ENCODE measurements at regions not wholly inside any gene's neighbourhood (a gene's known extent, or its start where the extent isn't known, plus 50 kb on each side); places are given as distances from the start of the nearest gene placed in this dataset.
"Not testable (repeated sequence)": the region's sequence is repeated elsewhere in the genome, so short reads cannot be mapped to it uniquely, and the experiment has no call there.

- DNase-seq (ENCODE audit: low read depth, low spot score): no peak
These were observed 419.3 kb upstream of the ACVR2A start for GRCh38 chr2:147425437-147426029.

- DNase-seq (ENCODE audit: low read depth, low spot score): no peak
These were observed 420.1 kb upstream of the ACVR2A start for GRCh38 chr2:147424766-147425165.

DNA sequence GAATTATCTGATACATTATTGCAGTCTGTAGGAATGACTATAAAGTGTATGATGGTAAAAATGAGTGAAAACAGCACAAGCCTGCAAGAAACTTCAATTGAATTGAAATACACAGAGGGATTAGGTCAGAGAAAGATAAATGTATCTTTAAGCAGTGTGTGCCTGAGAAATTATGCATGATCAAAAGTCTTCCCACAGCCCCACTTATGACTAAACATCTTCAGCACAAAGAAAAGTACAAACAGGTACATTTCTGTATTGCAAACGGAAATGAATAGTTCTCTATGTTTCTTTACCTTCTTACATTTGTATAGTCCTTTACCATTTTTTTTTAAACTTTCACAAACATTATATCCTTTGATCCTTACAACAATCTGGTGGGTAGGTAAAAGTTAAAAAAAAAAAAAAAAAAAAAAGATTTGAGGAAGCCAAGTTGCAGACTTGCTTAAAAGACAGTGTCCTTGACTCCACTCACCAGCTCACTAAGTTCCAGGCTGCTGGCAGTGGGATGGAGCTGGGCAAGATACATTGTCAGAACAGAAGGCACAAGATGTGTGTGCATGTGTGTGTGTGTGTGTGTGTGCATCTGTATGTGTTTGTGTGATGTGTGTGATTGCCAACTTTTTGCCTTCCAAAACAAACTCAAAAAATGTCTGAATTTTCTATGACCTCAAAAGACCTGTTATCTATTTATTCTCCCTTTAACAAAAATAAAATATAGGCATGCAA, 423.7 kb upstream of the ACVR2A start:
- no peak for DNase-seq (ENCODE audit: low read depth, low spot score)

- DNase-seq (ENCODE audit: low read depth, low spot score): no peak
These were observed 424.3 kb upstream of the ACVR2A start for GRCh38 chr2:147420517-147420916.

DNA sequence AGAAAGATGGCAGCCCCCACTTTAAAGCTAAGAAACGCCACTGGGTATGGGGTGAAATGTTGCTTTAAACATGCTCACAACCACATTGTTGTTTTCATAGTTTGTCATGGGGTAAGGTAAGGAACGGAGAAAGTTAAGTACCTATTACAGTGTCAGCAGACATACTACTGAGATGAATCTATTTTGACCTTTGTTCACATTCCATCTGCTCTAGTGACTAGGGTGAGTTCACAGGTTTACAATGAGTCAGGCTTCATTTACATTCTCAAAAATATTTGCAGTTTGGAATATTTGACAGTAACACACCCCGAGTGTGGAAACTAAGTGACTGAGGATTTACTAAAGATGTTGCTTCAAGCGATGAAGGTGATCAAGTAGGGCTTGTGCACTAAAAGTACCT, 428.7 kb upstream of the ACVR2A start:
- no peak for DNase-seq (ENCODE audit: low read depth, low spot score)

- DNase-seq (ENCODE audit: low read depth, low spot score): not testable (repeated sequence)
These were observed 430.2 kb upstream of the ACVR2A start for GRCh38 chr2:147414656-147415055.

DNA sequence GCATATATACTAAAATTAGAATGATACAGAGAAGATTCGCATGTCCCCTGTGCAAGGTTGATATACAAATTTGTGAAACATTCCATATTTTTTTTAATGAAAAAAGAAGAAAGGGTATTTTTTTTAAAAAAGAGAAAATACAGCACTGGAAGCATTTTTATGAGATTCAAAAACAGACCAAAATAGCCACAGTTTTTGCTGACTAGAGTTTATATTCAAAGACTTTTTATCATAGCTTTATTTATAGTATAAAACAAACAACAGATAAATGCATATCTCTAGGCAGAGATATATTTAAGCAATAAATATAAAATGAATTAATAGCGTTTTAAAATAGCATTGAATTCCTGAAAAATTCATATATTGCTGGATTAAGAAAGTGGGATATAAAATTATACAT, 436.5 kb upstream of the ACVR2A start:
- DNase-seq (ENCODE audit: low read depth, low spot score): no peak

GRCh38 chr2:147405651-147406050, 439.2 kb upstream of the ACVR2A start:
- no peak for DNase-seq (ENCODE audit: low read depth, low spot score)

DNA sequence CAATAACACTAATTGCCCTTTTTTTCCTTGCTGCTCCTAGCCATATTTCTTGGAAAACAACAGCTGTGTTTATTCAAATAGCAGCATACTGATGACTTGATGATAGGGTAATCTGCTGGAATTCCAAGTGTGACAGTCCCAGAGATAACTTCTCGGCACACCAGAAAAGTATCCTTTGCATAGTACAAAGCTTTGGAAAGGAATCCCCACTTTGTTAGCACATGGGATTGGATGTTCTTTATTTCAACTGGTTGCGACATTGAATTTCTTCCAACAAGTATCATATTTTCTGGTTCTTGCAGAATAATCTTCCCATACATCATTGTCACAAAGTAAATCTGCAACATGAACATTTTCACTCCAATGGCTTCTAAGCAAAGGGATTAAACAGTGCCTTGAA, 445.8 kb upstream of the ACVR2A start:
- DNase-seq (ENCODE audit: low read depth, low spot score): no peak

- no peak for DNase-seq (ENCODE audit: low read depth, low spot score)
These were observed 446.5 kb upstream of the ACVR2A start for GRCh38 chr2:147398301-147398700.

DNA sequence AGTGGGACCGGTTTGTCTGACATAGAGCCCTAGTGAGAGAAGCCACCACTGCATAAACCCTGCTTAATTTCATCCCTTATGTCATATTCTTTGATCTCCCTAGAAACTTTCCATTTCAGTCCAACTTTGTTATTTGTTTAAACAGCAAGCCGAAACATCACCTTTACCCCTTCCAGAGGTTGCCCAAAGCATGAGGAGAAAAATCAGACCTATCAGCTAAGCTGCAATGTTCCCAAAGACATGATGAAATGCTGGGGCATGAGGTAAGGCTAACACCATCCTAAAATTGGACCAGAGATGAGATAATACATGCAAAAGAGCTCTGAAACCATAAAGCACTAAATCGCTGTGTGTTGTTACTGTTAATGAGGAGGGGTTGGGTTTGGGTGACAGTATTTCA, 447.9 kb upstream of the ACVR2A start:
- no peak for DNase-seq (ENCODE audit: low read depth, low spot score)

- no peak for DNase-seq (ENCODE audit: low read depth, low spot score)
These were observed 450.5 kb upstream of the ACVR2A start for GRCh38 chr2:147394179-147394790.

DNA sequence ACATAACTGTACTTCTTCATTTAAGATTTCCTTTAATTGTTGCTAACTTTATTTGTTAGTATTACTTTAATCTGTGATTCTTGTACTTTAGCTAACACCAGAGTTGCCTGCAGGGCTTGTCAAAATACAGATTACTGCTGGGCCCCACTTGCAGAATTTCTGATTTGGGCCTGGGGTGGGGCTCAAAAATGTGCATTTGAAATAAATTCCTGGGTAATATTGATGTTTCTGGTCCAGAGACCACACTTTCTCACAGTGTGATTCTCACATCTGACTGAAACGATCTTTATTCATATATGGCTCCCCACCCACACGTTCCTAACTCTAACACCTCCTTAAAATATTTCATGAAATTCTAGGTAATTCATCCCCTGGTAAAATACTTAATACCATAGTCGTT, 452.6 kb upstream of the ACVR2A start:
- no peak for DNase-seq (ENCODE audit: low read depth, low spot score)

DNA sequence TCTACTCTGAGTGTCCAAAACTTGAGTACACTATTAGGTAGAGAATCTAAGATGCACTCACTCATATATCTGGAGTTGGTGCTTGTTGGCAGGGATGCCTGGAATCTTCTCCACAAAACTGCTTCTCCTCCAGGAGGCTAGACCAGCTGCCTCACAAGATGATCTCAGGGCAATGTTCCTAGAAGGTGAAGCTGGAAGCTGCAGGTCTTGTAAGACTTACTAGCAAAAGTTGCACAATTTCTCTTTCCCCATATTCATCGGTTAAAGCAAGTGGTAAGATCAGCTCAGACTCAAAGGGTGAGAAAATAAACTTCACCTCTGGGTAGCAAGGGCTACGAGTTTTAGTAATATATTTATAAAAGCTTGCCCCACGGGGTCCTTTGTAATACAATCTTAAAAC, 454.4 kb upstream of the ACVR2A start:
- no peak for DNase-seq (ENCODE audit: low read depth, low spot score)

GRCh38 chr2:147389218-147389617, 455.6 kb upstream of the ACVR2A start:
- no peak for DNase-seq (ENCODE audit: low read depth, low spot score)

- DNase-seq (ENCODE audit: low read depth, low spot score): no peak
These were observed 456.6 kb upstream of the ACVR2A start for GRCh38 chr2:147388217-147388616.

DNA sequence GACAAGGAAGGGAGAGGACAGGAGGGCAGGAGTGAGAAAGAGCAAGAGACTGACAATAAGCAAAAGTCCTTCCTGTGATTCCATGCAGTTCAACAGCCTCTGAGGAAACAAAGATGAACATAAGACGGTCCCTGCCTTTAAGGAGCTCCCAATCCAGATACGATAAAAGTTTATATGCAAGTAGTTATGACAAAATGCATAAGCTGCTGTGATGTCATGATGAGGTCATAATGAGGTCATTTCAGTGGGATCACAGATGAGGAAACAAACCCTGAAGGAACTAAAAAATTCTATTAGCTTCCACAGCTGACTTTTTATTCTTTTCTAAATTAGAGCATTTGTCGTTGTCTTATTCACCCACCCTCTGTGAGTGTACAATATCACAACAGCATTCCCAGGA, 458.5 kb upstream of the ACVR2A start:
- DNase-seq (ENCODE audit: low read depth, low spot score): no peak

DNA sequence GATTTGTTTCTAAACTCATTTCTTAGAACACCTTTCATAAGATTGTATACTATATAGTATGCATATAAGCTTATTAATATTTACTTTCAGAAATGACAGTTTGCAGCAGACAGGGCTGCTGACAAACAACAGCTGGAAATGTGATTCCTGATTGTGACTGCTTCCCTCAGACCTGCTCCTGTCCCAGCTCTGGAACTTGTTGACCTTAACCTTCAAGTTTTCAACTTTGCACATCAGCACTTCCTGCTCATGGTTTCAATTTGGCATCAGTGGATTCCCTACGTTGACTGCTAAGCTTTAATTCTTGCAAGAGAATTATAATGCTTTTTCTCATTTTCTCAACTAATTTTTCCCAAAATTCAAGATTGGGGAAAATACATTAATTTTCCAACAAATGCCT, 459.2 kb upstream of the ACVR2A start:
- no peak for DNase-seq (ENCODE audit: low read depth, low spot score)

GRCh38 chr2:147384659-147385058, 460.2 kb upstream of the ACVR2A start:
- DNase-seq (ENCODE audit: low read depth, low spot score): no peak

DNA sequence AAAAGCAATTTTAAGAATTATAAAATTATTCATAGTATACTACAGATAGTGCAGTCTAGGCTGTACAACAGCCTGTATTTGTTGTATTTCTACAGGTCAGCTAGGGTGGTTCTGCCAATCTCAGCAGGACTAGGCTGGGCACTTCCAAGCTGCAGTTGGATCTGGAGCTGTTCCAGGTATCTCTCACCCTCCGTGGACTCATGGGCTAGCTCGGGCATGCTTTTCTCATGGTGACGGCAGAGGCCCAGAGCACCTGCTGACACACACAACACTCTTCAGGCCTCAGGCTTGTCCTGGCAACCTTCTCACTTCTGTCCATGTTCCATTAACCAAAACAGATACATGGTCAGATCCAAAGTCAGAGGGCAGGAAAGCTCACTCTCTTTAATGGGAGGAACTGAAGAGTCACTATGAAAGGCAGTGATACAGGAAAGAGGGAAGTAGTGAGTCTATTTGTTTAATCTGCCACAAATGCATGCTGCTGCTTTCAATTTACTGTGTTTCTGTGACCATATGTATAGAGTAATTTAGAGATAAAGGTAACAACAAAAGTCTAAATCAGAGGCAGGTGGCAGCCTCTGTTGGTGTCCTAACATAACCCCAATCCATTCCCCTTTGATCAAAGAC, 462.4 kb upstream of the ACVR2A start:
- DNase-seq (ENCODE audit: low read depth, low spot score): no peak

DNA sequence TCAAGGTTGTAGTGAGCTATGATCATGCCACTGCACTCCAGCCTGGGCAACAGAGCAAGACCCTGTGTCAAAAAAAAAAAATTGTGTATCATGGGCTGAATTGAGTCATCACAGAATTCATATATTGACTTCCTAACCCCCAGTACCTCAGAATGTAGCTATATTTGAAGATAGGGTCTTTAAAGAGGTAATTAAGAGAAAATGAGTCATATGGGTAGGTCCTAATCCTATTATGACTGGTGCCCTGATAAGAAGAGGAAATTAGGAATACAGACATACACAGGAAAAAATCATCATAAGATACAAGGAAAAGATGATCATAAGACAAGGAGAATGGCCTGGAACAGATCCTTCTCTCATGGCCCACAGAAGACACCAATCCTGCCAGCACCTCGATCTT, 466.4 kb upstream of the ACVR2A start:
- DNase-seq (ENCODE audit: low read depth, low spot score): no peak

DNA sequence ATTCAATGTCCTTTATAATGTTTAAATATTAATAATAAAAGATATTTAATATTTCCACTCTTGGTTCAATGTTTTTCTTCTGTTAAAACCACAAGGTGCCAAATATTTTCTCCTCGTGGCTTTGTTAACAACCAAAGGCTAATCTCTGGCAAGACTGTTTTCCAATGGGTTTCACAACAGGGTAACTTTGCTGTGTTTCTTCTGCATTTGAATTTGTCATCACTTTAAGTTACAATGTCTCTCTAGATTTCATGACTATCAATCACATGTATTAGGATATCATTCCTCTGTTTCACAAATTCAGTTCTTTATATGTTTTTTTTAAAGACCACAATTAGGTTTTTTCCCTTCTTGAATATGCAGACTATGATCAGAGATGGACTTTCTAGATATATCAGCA, 469.8 kb upstream of the ACVR2A start:
- DNase-seq (ENCODE audit: low read depth, low spot score): no peak

DNA sequence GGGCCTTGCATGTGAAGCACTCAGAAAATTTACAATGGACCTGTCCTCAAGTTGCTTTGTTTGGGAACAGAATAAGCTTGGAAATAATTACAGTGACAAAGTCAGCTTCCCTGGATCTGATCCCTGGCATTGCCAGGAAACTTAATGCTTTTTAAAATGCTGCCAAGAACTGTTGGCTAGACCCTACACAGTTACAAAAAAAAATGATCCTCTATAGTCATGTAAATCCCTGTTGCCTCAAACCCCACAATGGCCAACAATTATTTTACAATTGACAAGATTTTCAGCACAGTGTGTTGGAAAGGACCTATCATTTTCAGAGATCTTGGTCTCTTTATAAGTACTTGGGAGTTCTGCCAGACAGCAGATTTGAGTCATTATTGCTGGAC, 470.4 kb upstream of the ACVR2A start:
- DNase-seq (ENCODE audit: low read depth, low spot score): no peak
